ENCODE measurements at regions not wholly inside any gene's neighbourhood (a gene's known extent, or its start where the extent isn't known, plus 50 kb on each side); places are given as distances from the start of the nearest gene placed in this dataset.

DNA sequence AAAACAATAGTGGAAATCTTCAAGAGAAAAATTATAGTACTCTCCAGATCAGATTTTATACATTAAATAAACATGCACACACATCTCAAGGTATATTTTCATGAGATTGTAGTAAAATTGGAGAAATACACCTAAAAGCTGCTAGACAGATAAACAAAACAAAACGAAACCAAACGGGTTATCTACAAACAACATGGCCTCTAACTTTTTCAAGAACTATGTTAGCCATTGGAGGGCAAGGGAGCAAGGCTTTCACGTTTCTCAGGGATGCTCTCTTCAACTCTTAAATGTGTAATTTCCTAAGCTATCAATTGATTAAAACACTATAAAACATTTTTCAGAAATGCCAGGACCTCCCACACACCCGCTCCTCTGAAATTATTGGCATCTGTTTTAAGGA is 1262.4 kb upstream of the PCDH20 start:
- FAIRE-seq (no peak), DNase-seq (ENCODE audit: low read depth, low spot score) (no peak)
- no peak overlapping the region for H3K27ac ChIP-seq (ENCODE audit: insufficient read depth, low read depth, low read length)
- no peaks in the 10 kb centered on the region for H3K79me2 ChIP-seq (ENCODE audit: control insufficient read depth, insufficient read depth, low read length)
- no peaks in the 10 kb centered on the region for H3K27me3 ChIP-seq (ENCODE audit: control insufficient read depth in 2 of 2, insufficient read depth in 2 of 2, low read length in 2 of 2)
- TF ChIP-seq, protein P1, sequence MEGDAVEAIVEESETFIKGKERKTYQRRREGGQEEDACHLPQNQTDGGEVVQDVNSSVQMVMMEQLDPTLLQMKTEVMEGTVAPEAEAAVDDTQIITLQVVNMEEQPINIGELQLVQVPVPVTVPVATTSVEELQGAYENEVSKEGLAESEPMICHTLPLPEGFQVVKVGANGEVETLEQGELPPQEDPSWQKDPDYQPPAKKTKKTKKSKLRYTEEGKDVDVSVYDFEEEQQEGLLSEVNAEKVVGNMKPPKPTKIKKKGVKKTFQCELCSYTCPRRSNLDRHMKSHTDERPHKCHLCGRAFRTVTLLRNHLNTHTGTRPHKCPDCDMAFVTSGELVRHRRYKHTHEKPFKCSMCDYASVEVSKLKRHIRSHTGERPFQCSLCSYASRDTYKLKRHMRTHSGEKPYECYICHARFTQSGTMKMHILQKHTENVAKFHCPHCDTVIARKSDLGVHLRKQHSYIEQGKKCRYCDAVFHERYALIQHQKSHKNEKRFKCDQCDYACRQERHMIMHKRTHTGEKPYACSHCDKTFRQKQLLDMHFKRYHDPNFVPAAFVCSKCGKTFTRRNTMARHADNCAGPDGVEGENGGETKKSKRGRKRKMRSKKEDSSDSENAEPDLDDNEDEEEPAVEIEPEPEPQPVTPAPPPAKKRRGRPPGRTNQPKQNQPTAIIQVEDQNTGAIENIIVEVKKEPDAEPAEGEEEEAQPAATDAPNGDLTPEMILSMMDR (IDR thresholded peaks at IDR 0.05; ENCODE audit: extremely low read depth in 1 of 2, insufficient read depth in 1 of 2, low read depth in 1 of 2, low read length in 2 of 2), result no peak
- TF ChIP-seq JUN (IDR thresholded peaks at IDR 0.05; ENCODE audit: borderline replicate concordance, insufficient read depth, insufficient read length, low read depth) (no peak), GATA2 (IDR thresholded peaks at IDR 0.05; ENCODE audit: insufficient read depth, insufficient read length, low read depth, low read length) (no peak), MYC (IDR thresholded peaks at IDR 0.05; ENCODE audit: low read depth, low read length) (no peak)
- TF ChIP-seq, protein P2, sequence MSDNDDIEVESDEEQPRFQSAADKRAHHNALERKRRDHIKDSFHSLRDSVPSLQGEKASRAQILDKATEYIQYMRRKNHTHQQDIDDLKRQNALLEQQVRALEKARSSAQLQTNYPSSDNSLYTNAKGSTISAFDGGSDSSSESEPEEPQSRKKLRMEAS (IDR thresholded peaks at IDR 0.05; ENCODE audit: insufficient read depth, insufficient read length), result no peak
- H3K4me2 ChIP-seq (ENCODE audit: insufficient read depth, low read length), result no peak overlapping the region
- dilution Hi-C loops (cut with MboI; ENCODE audit: extremely low pct_ligation_motif_present, low sequenced_read_pairs), result no loop called here
- intact Hi-C loops (cut with micrococcal nuclease), result no loop called here
- no peak overlapping the region for H2AFZ ChIP-seq (ENCODE audit: low read depth, low read length)
- no peaks in the 10 kb centered on the region for H3K4me1 ChIP-seq (ENCODE audit: control insufficient read depth, extremely low read depth, insufficient read depth, low read length)
- H4K20me1 ChIP-seq (replicated peaks; ENCODE audit: control insufficient read depth, extremely low read depth, insufficient read depth, low read length), result no peaks in the 10 kb centered on the region
- no peak overlapping the region for H3K9ac ChIP-seq (replicated peaks; ENCODE audit: extremely low read depth, insufficient read depth, low read length)
- no peak overlapping the region for H3K4me3 ChIP-seq (replicated peaks in 1 of 3; ENCODE audit: insufficient read depth in 1 of 3, low read depth in 1 of 3, low read length in 3 of 3)
- POLR2A ChIA-PET, result no interaction called here
- no TSS peak for BruUV-seq (replicated peaks)
- no peaks in the 10 kb centered on the region for H3K9me3 ChIP-seq (replicated peaks; ENCODE audit: control insufficient read depth, insufficient read depth, low read length)
- H3K9me1 ChIP-seq (replicated peaks; ENCODE audit: control insufficient read depth, extremely low read depth, insufficient read depth, low read length), result no peaks in the 10 kb centered on the region
- CTCF ChIA-PET, result no interaction called here
- no peaks in the 10 kb centered on the region for H3K36me3 ChIP-seq (ENCODE audit: control insufficient read depth in 2 of 2, extremely low read depth in 1 of 2, insufficient read depth in 2 of 2, low read length in 2 of 2)

DNA sequence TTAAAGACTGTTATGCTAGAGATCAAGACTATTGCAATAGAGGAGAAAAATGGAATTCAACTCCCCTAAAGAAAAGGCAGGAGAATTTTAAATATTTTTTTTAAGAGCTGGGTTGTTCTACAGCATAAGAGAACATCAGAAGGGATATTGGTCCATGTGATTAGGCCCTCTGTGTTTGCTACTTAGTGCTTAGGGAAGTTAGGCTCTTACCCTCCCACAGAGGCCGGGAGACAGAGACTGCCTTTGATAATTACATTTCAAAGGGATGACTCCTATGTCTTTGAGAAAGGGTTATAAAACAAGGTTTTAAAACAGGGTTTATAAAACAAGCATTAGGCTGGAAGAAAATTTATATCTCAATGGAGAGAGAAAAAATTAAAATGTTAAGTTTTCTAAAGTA is 1248.1 kb upstream of the PCDH20 start:
- no peak for FAIRE-seq
- Histone ChIP-seq H4K20me1 (replicated peaks; ENCODE audit: control insufficient read depth, extremely low read depth, insufficient read depth, low read length) (no peaks in the 10 kb centered on the region), H3K4me3 (replicated peaks in 1 of 3; ENCODE audit: insufficient read depth in 1 of 3, low read depth in 1 of 3, low read length in 3 of 3) (no peak overlapping the region), H3K36me3 (ENCODE audit: control insufficient read depth in 2 of 2, extremely low read depth in 1 of 2, insufficient read depth in 2 of 2, low read length in 2 of 2) (no peaks in the 10 kb centered on the region), H3K27ac (ENCODE audit: insufficient read depth, low read depth, low read length) (no peak overlapping the region), H2AFZ (ENCODE audit: low read depth, low read length) (no peak overlapping the region), H3K9me1 (replicated peaks; ENCODE audit: control insufficient read depth, extremely low read depth, insufficient read depth, low read length) (no peaks in the 10 kb centered on the region), H3K4me1 (ENCODE audit: control insufficient read depth, extremely low read depth, insufficient read depth, low read length) (no peaks in the 10 kb centered on the region), H3K27me3 (ENCODE audit: control insufficient read depth in 2 of 2, insufficient read depth in 2 of 2, low read length in 2 of 2) (no peaks in the 10 kb centered on the region), H3K79me2 (ENCODE audit: control insufficient read depth, insufficient read depth, low read length) (no peaks in the 10 kb centered on the region), H3K4me2 (ENCODE audit: insufficient read depth, low read length) (no peak overlapping the region), H3K9me3 (replicated peaks; ENCODE audit: control insufficient read depth, insufficient read depth, low read length) (no peaks in the 10 kb centered on the region), H3K9ac (replicated peaks; ENCODE audit: extremely low read depth, insufficient read depth, low read length) (no peak overlapping the region)
- TF ChIP-seq POLR2A (IDR thresholded peaks at IDR 0.05; ENCODE audit: low read depth, low read length) (no peak), MYC (IDR thresholded peaks at IDR 0.05; ENCODE audit: low read depth, low read length) (no peak), EZH2 (IDR thresholded peaks at IDR 0.05; ENCODE audit: borderline replicate concordance, low read depth, low read length, severe bottlenecking) (no peak), GATA2 (IDR thresholded peaks at IDR 0.05; ENCODE audit: insufficient read depth, insufficient read length, low read depth, low read length) (no peak), JUN (IDR thresholded peaks at IDR 0.05; ENCODE audit: borderline replicate concordance, insufficient read depth, insufficient read length, low read depth) (no peak), POLR2AphosphoS5 (IDR thresholded peaks at IDR 0.05; ENCODE audit: insufficient read depth, low read depth, low read length) (no peak), FOS (IDR thresholded peaks at IDR 0.05; ENCODE audit: borderline replicate concordance, insufficient read depth, low read length) (no peak)
- TF ChIP-seq, protein P1 (IDR thresholded peaks at IDR 0.05; ENCODE audit: extremely low read depth in 1 of 2, insufficient read depth in 1 of 2, low read depth in 1 of 2, low read length in 2 of 2), result no peak
- TF ChIP-seq, protein P2 (IDR thresholded peaks at IDR 0.05; ENCODE audit: insufficient read depth, insufficient read length), result no peak
- intact Hi-C loops (cut with micrococcal nuclease), result no loop called here
- no TSS peak for BruUV-seq (replicated peaks)
- ChIA-PET CTCF (no interaction called here), POLR2A (no interaction called here)
- dilution Hi-C loops (cut with MboI; ENCODE audit: extremely low pct_ligation_motif_present, low sequenced_read_pairs), result no loop called here
- no peak for DNase-seq (ENCODE audit: low read depth, low spot score)

All from endothelial cell of umbilical vein (primary cell).